Chondrocyte (in vitro differentiated cells): ENCODE measurements at regions not wholly inside any gene's neighbourhood (a gene's known extent, or its start where the extent isn't known, plus 50 kb on each side); places are given as distances from the start of the nearest gene placed in this dataset.

ENCODE experiments used
- DNase-seq: peaks from one replicate; pipeline ENCODE4 v3.0.0; 2021; ENCODE audit warnings: mixed read lengths, low spot score
- H3K27ac Mint-ChIP-seq: one replicate; pipeline ENCODE4 v1.8.0; 2021; ENCODE audit warnings: mild to moderate bottlenecking, moderate library complexity, mixed read lengths; ENCODE audit not compliant: unreplicated experiment
- H3K27me3 Mint-ChIP-seq: 2 replicates; pipeline ENCODE4 v1.8.0; 2021; ENCODE audit warnings: low read depth, mixed read lengths
- H3K36me3 Mint-ChIP-seq: 2 replicates; pipeline ENCODE4 v1.8.0; 2021; ENCODE audit warnings: low read depth, mixed read lengths
- H3K4me1 Mint-ChIP-seq: 2 replicates; pipeline ENCODE4 v1.8.0; 2021; ENCODE audit warnings: low read depth, mild to moderate bottlenecking, mixed read lengths
- H3K4me3 Mint-ChIP-seq: one replicate; pipeline ENCODE4 v1.8.0; 2021; ENCODE audit warnings: mild to moderate bottlenecking, moderate library complexity, mixed read lengths; ENCODE audit not compliant: unreplicated experiment
- H3K9me3 Mint-ChIP-seq: 2 replicates; pipeline ENCODE4 v1.8.0; 2021; ENCODE audit warnings: low read depth, mixed read lengths
- CTCF ChIP-seq: fragments of 200-600 bp; sonication (generic); IDR thresholded peaks from 2 replicates; pipeline ENCODE4 v1.5.0; 2021; ENCODE audit warnings: antibody characterized with exemption, mild to moderate bottlenecking, moderate library complexity

DNA sequence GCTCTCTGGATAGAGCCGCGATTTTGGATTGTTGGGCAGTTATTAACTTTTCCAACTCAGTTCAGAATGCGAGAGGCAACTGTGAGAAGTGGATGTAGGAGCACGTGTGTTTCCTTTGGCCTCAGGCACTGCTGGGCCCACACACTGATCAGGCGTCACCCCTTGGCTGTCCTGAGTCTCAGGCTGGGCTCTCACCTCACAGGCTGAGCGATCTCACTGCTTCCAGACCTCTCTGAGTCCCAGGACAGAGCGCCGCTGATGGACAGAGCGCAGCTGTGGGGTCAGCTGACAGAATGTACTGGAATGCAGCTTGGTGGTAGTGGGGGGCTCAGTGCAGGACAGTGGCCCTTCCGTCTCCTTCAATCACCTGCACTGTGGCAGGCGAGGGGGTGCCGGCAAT, 516.2 kb downstream of the TBC1D22A start:
- DNase-seq: no peak
- Mint-ChIP-seq H3K9me3 (no peaks in the 10 kb centered on the region), H3K27me3 (peaks cover 20% of the 10 kb centered on the region), H3K4me1 (peaks cover 8% of the 10 kb centered on the region), H3K4me3 (no peak overlapping the region), H3K27ac (no peak overlapping the region), H3K36me3 (no peaks in the 10 kb centered on the region)
- TF ChIP-seq CTCF: no peak

- H3K36me3 Mint-ChIP-seq: no peaks in the 10 kb centered on the region
- H3K4me1 Mint-ChIP-seq: peaks cover 8% of the 10 kb centered on the region
- no peak for TF ChIP-seq CTCF
- H3K27ac Mint-ChIP-seq: no peak overlapping the region
- H3K9me3 Mint-ChIP-seq: no peaks in the 10 kb centered on the region
- H3K27me3 Mint-ChIP-seq: peaks cover 20% of the 10 kb centered on the region
- no peak for DNase-seq
- no peak overlapping the region for H3K4me3 Mint-ChIP-seq
These were observed 515.1 kb downstream of the TBC1D22A start for GRCh38 chr22:47277531-47277930.

- Mint-ChIP-seq H3K27ac (no peak overlapping the region), H3K9me3 (no peaks in the 10 kb centered on the region), H3K4me1 (peaks cover 8% of the 10 kb centered on the region), H3K36me3 (no peaks in the 10 kb centered on the region), H3K4me3 (no peak overlapping the region), H3K27me3 (peaks cover 19% of the 10 kb centered on the region)
- TF ChIP-seq CTCF: no peak
- peak; percentile 89 for DNase-seq
These were observed 514.5 kb downstream of the TBC1D22A start for GRCh38 chr22:47276991-47277390.

GRCh38 chr22:47276450-47276820, 514.0 kb downstream of the TBC1D22A start:
- H3K9me3 Mint-ChIP-seq: no peaks in the 10 kb centered on the region
- no peak overlapping the region for H3K4me3 Mint-ChIP-seq
- H3K27ac Mint-ChIP-seq: no peak overlapping the region
- DNase-seq: no peak
- TF ChIP-seq CTCF: no peak
- peaks cover 8% of the 10 kb centered on the region for H3K4me1 Mint-ChIP-seq
- H3K36me3 Mint-ChIP-seq: no peaks in the 10 kb centered on the region
- H3K27me3 Mint-ChIP-seq: peaks cover 17% of the 10 kb centered on the region

GRCh38 chr22:47275605-47276449, 513.4 kb downstream of the TBC1D22A start:
- peak; percentile 52 for TF ChIP-seq CTCF
- H3K27me3 Mint-ChIP-seq: peaks cover 17% of the 10 kb centered on the region
- no peak for DNase-seq
- H3K4me1 Mint-ChIP-seq: peaks cover 8% of the 10 kb centered on the region
- H3K27ac Mint-ChIP-seq: no peak overlapping the region
- no peaks in the 10 kb centered on the region for H3K9me3 Mint-ChIP-seq
- no peak overlapping the region for H3K4me3 Mint-ChIP-seq
- H3K36me3 Mint-ChIP-seq: no peaks in the 10 kb centered on the region
